ENCODE measurements at regions not wholly inside any gene's neighbourhood (a gene's known extent, or its start where the extent isn't known, plus 50 kb on each side); places are given as distances from the start of the nearest gene placed in this dataset.

- POLR2A ChIA-PET (ENCODE audit: unreplicated experiment): no interaction called here
- dilution Hi-C loops (cut with HindIII; ENCODE audit: low sequenced_read_pairs, unreplicated experiment): no loop called here
These were observed 488.4 kb downstream of the ACTR3B start for GRCh38 chr7:153247926-153248325.

More at GRCh38 chr7:153247926-153248325, 488.4 kb downstream of the ACTR3B start:
- CTCF ChIA-PET: no interaction called here
- no peak overlapping the region for H4K8ac ChIP-seq (ENCODE audit: low read depth in 2 of 2, low read length in 2 of 2)
- H2AFZ ChIP-seq (replicated peaks; ENCODE audit: low read length, poor library complexity): no peak overlapping the region
- no peaks in the 10 kb centered on the region for H3K27me3 ChIP-seq (ENCODE audit: control insufficient read depth, insufficient read depth, low read length)
- no peak overlapping the region for H3K23ac ChIP-seq (ENCODE audit: low read depth, low read length)
- no peaks in the 10 kb centered on the region for H4K20me1 ChIP-seq (ENCODE audit: insufficient read depth, low read length)
- no peak overlapping the region for H2BK20ac ChIP-seq (ENCODE audit: low read depth, low read length)
- TF ChIP-seq USF2 (IDR thresholded peaks at IDR 0.05; ENCODE audit: low read depth, low read length) (no peak), MXI1 (IDR thresholded peaks at IDR 0.05; ENCODE audit: borderline replicate concordance, low read depth, low read length) (no peak), CEBPB (IDR thresholded peaks at IDR 0.05; ENCODE audit: low read depth, low read length) (no peak), RCOR1 (IDR thresholded peaks at IDR 0.05; ENCODE audit: insufficient replicate concordance, low read length) (no peak), CTCF (conservative IDR thresholded peaks at IDR 0.05; ENCODE audit: low read depth, low read length) (no peak), MAFK (IDR thresholded peaks at IDR 0.05; ENCODE audit: low read depth, low read length) (no peak), ELK1 (IDR thresholded peaks at IDR 0.05; ENCODE audit: borderline replicate concordance, low read depth, low read length) (no peak), POLR2A (IDR thresholded peaks at IDR 0.05; ENCODE audit: low read depth, low read length) (no peak), FOS (IDR thresholded peaks at IDR 0.05; ENCODE audit: low read depth, low read length) (no peak)
- H2AK9ac ChIP-seq (replicated peaks; ENCODE audit: low read depth, low read length, poor library complexity): no peak overlapping the region
- no peak overlapping the region for H2BK120ac ChIP-seq (ENCODE audit: low read depth, low read length)
- no peak overlapping the region for H2AK5ac ChIP-seq (ENCODE audit: low read depth, low read length)
- no TSS peak for BruUV-seq (replicated peaks)
- ATAC-seq (ENCODE audit: low read depth): no peak
- no peak overlapping the region for H2BK5ac ChIP-seq (ENCODE audit: low read depth, low read length, poor library complexity, severe bottlenecking)
- intact Hi-C loops (cut with micrococcal nuclease) (no loop called here), in situ Hi-C loops (cut with MboI; ENCODE audit: low sequenced_read_pairs) (no loop called here)
- no peak overlapping the region for H3K14ac ChIP-seq (replicated peaks; ENCODE audit: low read depth, low read length)
- H4K5ac ChIP-seq (ENCODE audit: low read depth, low read length): no peak overlapping the region
- H3K4me1 ChIP-seq (ENCODE audit: control insufficient read depth, insufficient read depth, low read length): no peaks in the 10 kb centered on the region
- WGBS, 2 experiments (ENCODE audit: extremely low coverage in 2 of 2, insufficient read length in 1 of 2): no CpG with 5 or more reads among the region's 4 CpGs
- no peaks in the 10 kb centered on the region for H3K79me1 ChIP-seq (ENCODE audit: low read depth in 1 of 2, low read length in 2 of 2)
- H3K56ac ChIP-seq (ENCODE audit: extremely low read depth, insufficient read depth, low read length): no peak overlapping the region
- no peak overlapping the region for H2BK15ac ChIP-seq (ENCODE audit: low read depth, low read length)
- no peak overlapping the region for H3K4ac ChIP-seq (ENCODE audit: low read depth, low read length)
- no peak for DNase-seq
- no peak overlapping the region for H4K91ac ChIP-seq (ENCODE audit: insufficient read depth, low read depth, low read length)
- peaks cover 20% of the 10 kb centered on the region for H3K9me3 ChIP-seq (ENCODE audit: control insufficient read depth, insufficient read depth, low read length)
- H3K9me1 ChIP-seq (ENCODE audit: insufficient read depth, low read length): no peaks in the 10 kb centered on the region
- no peak overlapping the region for H3K27ac ChIP-seq (ENCODE audit: insufficient read depth, low read length)
- no peaks in the 10 kb centered on the region for H3K36me3 ChIP-seq (ENCODE audit: control insufficient read depth, insufficient read depth, low read length)
- H3K9ac ChIP-seq (ENCODE audit: low read depth, low read length): no peak overlapping the region
- no peak overlapping the region for H3K18ac ChIP-seq (ENCODE audit: low read depth, low read length)
- H3K4me3 ChIP-seq (ENCODE audit: insufficient read depth, low read depth, low read length): no peak overlapping the region
- no peak overlapping the region for H3K4me2 ChIP-seq (ENCODE audit: low read depth, low read length)
